ELF-1 (cell line): ENCODE measurements at regions not wholly inside any gene's neighbourhood (a gene's known extent, or its start where the extent isn't known, plus 50 kb on each side); places are given as distances from the start of the nearest gene placed in this dataset.
"Not testable (repeated sequence)": the region's sequence is repeated elsewhere in the genome, so short reads cannot be mapped to it uniquely, and the experiment has no call there.

ENCODE experiments used
- DNase-seq: peaks from one replicate; pipeline ENCODE4 v3.0.0-alpha.2; 2016; ENCODE audit warnings: low read depth, low spot score

- no peak for DNase-seq
Observed at GRCh38 chr10:26355241-26355640, 82.9 kb upstream of the APBB1IP start.

DNA sequence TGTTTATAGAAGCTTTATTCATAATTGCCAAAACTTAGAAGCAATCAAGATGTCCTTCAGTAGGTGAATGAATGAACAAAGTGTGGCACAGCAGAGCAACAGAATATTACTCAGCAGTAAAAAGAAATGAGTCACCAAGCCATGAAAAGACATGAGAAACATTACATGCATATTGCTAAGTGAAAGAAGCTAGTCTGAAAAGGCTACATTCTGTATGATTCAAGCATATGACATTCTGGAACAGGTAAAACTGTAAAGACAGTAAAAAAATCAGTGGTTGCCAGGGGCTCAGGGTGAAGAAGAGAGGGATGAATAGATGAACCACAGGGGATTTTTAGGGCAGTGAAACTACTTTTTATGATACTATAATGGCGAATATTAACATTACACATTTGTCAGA is 80.9 kb upstream of the APBB1IP start:
- DNase-seq = no peak

GRCh38 chr10:26358071-26358470 is 80.1 kb upstream of the APBB1IP start:
- DNase-seq = no peak

GRCh38 chr10:26359670-26360069 is 78.5 kb upstream of the APBB1IP start:
- no peak for DNase-seq

DNA sequence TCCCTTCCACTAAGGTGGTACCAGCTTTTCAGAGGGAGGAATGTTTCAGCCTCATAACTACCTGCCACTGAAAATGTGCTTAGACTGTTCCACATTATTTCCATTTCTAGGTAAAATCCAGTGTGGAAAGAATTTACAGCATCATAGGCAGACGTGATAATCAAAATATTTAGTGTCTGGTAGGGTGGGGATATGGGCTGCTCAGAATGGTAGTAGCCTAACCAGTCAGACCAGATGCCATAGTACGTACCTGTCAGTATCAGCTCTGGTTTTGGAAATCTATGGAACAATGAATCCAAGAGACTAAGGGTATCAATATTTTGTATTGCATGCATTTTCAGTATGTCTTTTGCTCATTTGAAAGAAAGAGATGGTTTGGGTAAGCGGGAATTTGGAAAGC is 76.8 kb upstream of the APBB1IP start:
- no peak for DNase-seq

DNA sequence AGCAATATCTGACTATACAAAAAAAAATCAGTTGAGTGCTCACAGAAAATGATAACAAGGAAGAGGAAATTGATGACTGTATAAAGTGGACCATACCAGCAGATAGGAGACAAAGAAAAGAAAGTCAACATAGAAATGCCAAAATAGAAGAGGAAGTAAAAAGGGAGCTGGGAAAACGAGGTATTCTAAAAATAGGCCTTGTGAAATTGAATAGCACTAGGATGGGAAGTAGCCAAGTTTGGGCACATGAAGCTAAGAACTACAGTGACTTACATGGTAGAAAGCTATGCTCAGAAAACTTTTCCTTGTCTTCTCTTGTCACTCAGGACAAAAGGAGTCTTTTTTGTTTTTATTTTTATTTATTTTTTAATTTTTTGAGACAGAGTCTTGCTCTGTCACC is 76.2 kb upstream of the APBB1IP start:
- no peak for DNase-seq

DNA sequence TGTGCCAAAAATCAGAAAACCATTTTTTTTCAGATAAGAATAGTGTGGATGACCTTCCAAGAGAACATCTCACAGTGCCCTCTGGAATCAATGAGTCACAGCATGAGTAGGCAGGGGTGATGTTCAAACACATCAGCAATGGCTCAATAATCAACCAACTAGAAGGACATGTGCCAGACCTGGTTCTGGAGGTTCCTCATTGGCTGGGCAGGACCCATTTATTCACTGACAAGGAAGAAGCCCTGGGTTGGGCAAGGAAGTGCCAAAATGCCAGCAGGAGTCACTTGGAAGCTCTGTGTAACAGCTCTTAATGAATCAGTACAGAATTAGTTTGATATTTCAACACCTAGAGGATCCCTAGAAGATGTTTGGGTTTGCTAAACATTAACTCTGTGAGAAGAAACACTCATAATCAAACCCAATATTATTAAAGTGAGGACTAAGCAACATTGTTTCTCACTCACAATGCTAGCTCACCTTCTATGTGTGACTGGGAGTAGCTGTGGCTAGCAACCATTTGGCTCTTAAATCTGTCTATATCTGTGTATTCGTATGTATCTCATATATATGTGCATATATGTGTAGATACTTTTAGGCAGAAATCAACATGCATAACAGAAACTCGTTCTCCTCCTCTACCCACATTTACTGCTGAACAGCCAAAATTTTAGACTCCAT is 72.3 kb upstream of the APBB1IP start:
- DNase-seq = no peak

- DNase-seq = not testable (repeated sequence)
Observed at GRCh38 chr10:26367035-26367434, 71.1 kb upstream of the APBB1IP start.

DNA sequence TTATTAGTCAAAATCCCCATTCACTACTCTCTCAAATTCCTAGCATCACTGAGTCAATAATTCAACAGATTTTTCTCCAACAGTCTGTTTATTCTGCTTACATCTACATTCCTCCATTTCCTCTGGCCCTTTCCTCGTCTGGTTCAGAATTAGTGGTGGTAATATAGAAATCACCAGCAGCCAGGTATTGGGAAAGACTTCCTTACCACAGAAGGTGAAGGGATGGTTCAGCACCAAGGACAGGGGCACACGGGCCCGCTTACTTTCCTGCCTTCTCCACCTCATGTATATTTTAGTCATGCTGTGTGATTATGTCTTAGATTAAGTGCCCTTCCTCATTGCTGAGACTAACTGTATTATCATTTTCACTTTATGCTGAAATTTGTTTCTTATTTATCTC is 70.4 kb upstream of the APBB1IP start:
- DNase-seq = peak; percentile 67

DNA sequence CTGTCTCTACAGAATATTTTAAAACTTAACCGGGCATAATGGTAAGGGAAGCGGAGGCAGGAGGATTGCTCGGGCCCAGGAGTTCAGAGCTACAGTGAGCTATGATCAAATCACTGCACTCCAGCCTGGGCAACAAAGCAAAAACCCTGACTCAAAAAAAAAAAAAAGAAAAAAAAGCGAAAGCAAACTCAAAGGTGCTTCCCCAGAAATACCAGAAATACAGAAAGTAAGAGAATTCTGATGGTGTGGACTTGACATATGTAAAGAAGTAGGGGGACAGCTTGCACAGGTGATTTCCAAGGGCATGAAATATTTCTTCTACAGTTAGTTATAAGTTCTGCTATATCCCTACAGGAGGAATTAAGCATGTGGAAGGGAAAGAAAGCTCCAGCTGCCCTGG is 69.7 kb upstream of the APBB1IP start:
- no peak for DNase-seq

DNA sequence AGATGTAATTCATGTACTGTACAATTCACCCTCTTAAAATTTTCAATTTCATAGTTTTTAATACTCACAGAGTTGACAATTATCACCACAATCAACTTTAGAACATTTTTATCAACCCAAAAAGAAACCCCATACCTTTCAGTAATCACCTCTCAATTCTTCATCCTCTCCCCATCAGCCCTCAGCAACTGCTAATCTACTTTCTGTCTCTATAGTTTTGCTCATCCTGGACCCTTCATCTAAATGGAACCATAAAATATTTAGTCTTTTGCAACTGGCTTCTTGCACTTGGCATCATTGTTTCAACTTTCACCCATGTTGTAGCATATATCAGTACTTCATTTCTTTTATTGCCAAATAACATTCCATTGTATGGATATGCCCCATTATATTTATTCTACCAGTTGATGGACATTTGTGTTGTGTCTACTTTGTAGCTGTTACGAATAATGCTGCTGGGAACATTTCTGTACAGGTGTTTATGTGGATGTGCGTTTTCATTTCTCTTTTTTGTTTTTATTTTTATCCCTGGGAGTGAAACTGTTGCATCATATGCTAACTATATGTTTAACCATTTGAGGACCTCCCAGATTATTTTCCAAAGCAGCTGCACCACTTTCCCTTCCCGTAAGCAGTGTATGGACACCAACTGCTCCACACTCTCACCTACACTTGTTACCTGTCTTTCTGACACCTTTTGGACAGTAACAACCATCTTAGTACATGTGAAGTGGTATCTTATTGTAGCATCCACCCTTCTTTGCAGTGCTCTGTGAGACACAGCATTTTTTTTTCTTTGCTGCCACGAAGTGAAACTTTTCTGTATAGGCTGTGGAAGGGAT is 65.4 kb upstream of the APBB1IP start:
- no peak for DNase-seq

- no peak for DNase-seq
Observed at GRCh38 chr10:26374426-26374825, 63.7 kb upstream of the APBB1IP start.

GRCh38 chr10:26377224-26377810 is 60.8 kb upstream of the APBB1IP start:
- DNase-seq = peak; percentile 12

GRCh38 chr10:26378861-26379294 is 59.3 kb upstream of the APBB1IP start:
- no peak for DNase-seq

GRCh38 chr10:26380815-26381214 is 57.3 kb upstream of the APBB1IP start:
- DNase-seq = no peak

- no peak for DNase-seq
Observed at GRCh38 chr10:26381986-26382385, 56.2 kb upstream of the APBB1IP start.

- no peak for DNase-seq
Observed at GRCh38 chr10:26384600-26384999, 53.5 kb upstream of the APBB1IP start.

DNA sequence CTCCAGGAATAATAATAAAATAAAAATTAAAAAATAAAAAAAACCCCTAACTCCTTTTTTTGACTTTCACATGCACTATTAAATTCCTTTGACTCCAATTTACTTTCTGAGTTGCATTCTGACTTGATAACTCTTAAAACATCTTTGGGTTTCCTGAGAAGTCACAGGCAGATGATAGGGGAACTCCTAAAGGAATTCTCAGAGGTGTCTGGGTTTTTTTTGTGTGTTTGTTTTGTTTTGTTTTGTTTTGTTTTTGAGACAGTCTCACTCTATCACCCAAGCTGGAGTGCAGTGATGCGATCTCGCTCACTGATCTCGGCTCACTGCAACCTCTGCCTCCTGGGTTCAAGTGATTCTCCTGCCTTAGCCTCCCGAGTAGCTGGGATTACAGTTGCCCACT is 52.7 kb upstream of the APBB1IP start:
- no peak for DNase-seq

DNA sequence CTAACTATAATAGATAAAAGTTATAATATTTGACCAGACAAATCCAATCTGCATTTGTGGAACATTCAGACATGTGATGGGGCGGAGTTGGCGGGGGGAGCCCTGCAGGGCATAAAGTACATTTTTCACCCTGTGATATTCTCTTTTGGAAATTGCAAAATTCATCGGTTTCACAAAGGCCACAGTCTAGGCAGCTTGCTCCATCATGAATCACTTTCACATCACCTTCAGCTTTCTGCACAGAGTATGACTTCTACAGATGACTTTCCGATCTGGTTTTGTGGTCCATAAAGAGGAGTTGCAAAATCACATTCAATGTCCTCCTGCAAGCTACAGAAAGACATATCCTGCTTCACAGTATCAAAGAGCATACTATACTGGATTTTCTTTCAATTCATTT is 51.4 kb upstream of the APBB1IP start:
- no peak for DNase-seq
